KMS-11 (cell line): ENCODE measurements at regions not wholly inside any gene's neighbourhood (a gene's known extent, or its start where the extent isn't known, plus 50 kb on each side); places are given as distances from the start of the nearest gene placed in this dataset.
"Not testable (repeated sequence)": the region's sequence is repeated elsewhere in the genome, so short reads cannot be mapped to it uniquely, and the experiment has no call there.

ENCODE experiments used
- H2AFZ ChIP-seq: fragments of 200-600 bp; sonication (generic); 2 replicates; pipeline ENCODE4 v1.6.1; 2016; ENCODE audit warnings: antibody characterized with exemption, mixed run types, low read depth
- H3K27ac ChIP-seq: fragments of 200-600 bp; sonication (generic); 2 replicates; pipeline ENCODE4 v1.6.1; 2016; ENCODE audit warnings: mild to moderate bottlenecking, mixed run types
- H3K27me3 ChIP-seq: fragments of 200-600 bp; sonication (generic); 2 replicates; pipeline ENCODE4 v1.6.1; 2017; ENCODE audit warnings: mild to moderate bottlenecking, low read depth, mixed run types, moderate library complexity; ENCODE audit not compliant: insufficient read depth
- H3K36me3 ChIP-seq: fragments of 200-600 bp; sonication (generic); 2 replicates; pipeline ENCODE4 v1.6.1; 2017; ENCODE audit warnings: mild to moderate bottlenecking, mixed run types; ENCODE audit not compliant: insufficient read depth
- H3K4me1 ChIP-seq: fragments of 200-600 bp; sonication (generic); 2 replicates; pipeline ENCODE4 v1.6.1; 2016; ENCODE audit warnings: mild to moderate bottlenecking, low read depth, mixed run types; ENCODE audit not compliant: poor library complexity, severe bottlenecking
- H3K4me2 ChIP-seq: fragments of 200-600 bp; sonication (generic); 2 replicates; pipeline ENCODE4 v1.7.0; 2016; ENCODE audit warnings: mild to moderate bottlenecking, mixed run types
- H3K4me3 ChIP-seq: fragments of 200-600 bp; sonication (generic); IDR thresholded peaks from 2 replicates; pipeline ENCODE4 v1.6.1; 2017; ENCODE audit warnings: low read depth, low read length, mixed read lengths; ENCODE audit not compliant: insufficient read depth
- H3K79me2 ChIP-seq: fragments of 200-600 bp; sonication (generic); 2 replicates; pipeline ENCODE4 v1.6.1; 2016; ENCODE audit warnings: low read depth, mixed run types; ENCODE audit not compliant: insufficient read depth
- H3K9ac ChIP-seq: fragments of 200-600 bp; sonication (generic); 2 replicates; pipeline ENCODE4 v1.6.1; 2016; ENCODE audit warnings: mild to moderate bottlenecking, mixed run types
- H4K20me1 ChIP-seq: fragments of 200-600 bp; sonication (generic); 2 replicates; pipeline ENCODE4 v1.6.1; 2016; ENCODE audit warnings: mild to moderate bottlenecking, mixed run types; ENCODE audit not compliant: insufficient read depth
- TF ChIP-seq, protein P1 (sequence below): fragments of 200-600 bp; sonication (generic); conservative IDR thresholded peaks from 2 replicates; pipeline ENCODE4 v1.6.1; 2017; ENCODE audit warnings: low read depth, mild to moderate bottlenecking, antibody characterized with exemption, low read length, moderate library complexity, mixed read lengths

DNA sequence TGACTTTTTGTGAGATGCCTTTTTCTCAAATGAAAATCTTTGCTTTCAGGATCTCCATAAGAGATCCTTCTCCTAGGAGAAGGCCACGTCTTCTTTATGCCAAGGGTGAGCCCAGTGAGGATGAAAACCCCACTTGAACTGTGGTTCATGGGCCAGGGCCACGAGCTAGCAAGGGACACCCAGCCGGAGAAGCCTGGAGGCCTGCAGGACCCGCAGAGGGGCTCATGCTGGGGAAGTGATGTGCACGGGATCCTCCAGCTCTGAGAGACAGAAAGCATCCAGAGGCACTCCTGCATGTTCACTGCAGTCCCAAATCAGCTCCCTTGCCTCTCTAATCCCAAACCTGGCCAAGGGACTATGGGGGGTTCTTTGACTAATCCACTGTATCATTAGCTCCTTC lies 168.9 kb downstream of the UQCRFS1 start:
- no peak overlapping the region for H3K27ac ChIP-seq
- no peak overlapping the region for H2AFZ ChIP-seq
- TF ChIP-seq, protein P1, sequence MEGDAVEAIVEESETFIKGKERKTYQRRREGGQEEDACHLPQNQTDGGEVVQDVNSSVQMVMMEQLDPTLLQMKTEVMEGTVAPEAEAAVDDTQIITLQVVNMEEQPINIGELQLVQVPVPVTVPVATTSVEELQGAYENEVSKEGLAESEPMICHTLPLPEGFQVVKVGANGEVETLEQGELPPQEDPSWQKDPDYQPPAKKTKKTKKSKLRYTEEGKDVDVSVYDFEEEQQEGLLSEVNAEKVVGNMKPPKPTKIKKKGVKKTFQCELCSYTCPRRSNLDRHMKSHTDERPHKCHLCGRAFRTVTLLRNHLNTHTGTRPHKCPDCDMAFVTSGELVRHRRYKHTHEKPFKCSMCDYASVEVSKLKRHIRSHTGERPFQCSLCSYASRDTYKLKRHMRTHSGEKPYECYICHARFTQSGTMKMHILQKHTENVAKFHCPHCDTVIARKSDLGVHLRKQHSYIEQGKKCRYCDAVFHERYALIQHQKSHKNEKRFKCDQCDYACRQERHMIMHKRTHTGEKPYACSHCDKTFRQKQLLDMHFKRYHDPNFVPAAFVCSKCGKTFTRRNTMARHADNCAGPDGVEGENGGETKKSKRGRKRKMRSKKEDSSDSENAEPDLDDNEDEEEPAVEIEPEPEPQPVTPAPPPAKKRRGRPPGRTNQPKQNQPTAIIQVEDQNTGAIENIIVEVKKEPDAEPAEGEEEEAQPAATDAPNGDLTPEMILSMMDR, result no peak
- H3K4me3 ChIP-seq, result no peak overlapping the region
- H3K27me3 ChIP-seq, result no peaks in the 10 kb centered on the region
- no peaks in the 10 kb centered on the region for H4K20me1 ChIP-seq
- H3K79me2 ChIP-seq, result no peaks in the 10 kb centered on the region
- no peak overlapping the region for H3K4me2 ChIP-seq
- H3K36me3 ChIP-seq, result no peaks in the 10 kb centered on the region
- no peak overlapping the region for H3K9ac ChIP-seq
- no peaks in the 10 kb centered on the region for H3K4me1 ChIP-seq

DNA sequence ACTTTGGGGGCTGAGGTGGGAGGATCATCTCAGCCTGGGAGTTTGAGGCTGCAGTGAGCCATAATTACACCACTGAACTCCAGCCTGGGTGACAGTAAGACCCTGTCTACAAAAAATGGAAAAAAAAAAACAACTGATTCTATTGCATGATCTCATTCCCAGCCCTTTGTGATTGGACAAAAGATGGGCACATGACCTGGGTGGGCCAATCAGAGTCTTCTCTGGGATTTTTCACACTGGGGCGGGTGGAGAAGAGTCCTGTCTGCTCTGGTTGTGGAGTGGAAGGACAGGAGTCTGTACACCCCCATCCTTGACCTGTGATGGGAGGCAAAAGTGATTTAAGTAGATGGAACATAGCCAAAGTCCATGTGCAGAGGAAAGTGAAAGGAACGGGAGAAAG lies 170.5 kb downstream of the UQCRFS1 start:
- H3K27me3 ChIP-seq, result no peaks in the 10 kb centered on the region
- TF ChIP-seq, protein P1, result no peak
- no peak overlapping the region for H2AFZ ChIP-seq
- H4K20me1 ChIP-seq, result no peaks in the 10 kb centered on the region
- H3K27ac ChIP-seq, result no peak overlapping the region
- no peak overlapping the region for H3K9ac ChIP-seq
- no peaks in the 10 kb centered on the region for H3K79me2 ChIP-seq
- H3K4me3 ChIP-seq, result no peak overlapping the region
- no peaks in the 10 kb centered on the region for H3K4me1 ChIP-seq
- H3K36me3 ChIP-seq, result no peaks in the 10 kb centered on the region
- H3K4me2 ChIP-seq, result no peak overlapping the region

DNA sequence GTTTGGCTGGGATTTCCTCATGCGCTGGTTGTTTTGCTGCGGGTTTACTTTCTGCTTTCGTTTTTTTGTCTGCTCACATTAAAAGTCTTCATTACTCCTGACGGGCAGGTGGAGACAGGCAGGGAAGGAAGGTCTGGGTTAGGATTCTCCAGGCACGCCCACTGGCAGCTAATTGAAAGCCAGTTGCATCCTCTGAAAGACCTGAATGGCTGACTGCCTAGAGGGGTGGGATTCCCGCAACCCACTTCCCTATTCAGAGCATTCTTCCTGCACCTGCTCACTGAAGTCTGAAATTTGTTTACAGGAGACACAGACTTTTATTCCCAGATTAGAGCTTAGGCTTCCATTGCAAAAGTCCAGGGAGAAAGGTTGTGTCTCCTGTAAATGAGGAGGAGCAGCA lies 172.0 kb downstream of the UQCRFS1 start:
- no peaks in the 10 kb centered on the region for H3K4me1 ChIP-seq
- no peaks in the 10 kb centered on the region for H3K27me3 ChIP-seq
- no peaks in the 10 kb centered on the region for H3K36me3 ChIP-seq
- no peak overlapping the region for H3K4me2 ChIP-seq
- TF ChIP-seq, protein P1, result no peak
- H3K79me2 ChIP-seq, result no peaks in the 10 kb centered on the region
- H3K4me3 ChIP-seq, result no peak overlapping the region
- no peaks in the 10 kb centered on the region for H4K20me1 ChIP-seq
- H2AFZ ChIP-seq, result no peak overlapping the region
- H3K27ac ChIP-seq, result no peak overlapping the region
- H3K9ac ChIP-seq, result no peak overlapping the region

DNA sequence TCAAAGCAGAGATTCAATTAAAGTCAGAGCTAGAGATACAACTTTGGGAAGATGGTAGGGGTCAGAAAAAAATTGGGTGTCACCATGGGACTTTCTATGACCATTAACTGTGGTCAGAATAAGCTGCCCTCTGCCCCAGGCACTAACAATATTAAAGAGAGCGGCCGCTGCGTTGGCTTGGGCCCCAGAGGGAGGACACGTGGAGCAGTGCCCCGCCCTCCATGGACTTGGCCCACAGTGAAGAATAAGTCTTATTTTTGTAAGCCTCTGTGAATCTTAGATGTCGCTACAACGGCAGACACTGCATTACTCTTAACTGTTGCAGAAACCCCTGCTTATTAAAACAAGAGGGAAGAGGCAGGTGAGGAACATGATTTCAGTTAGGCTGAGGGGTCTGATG lies 172.7 kb downstream of the UQCRFS1 start:
- Histone ChIP-seq H4K20me1 (no peaks in the 10 kb centered on the region), H3K36me3 (no peaks in the 10 kb centered on the region), H3K9ac (no peak overlapping the region), H3K4me1 (no peaks in the 10 kb centered on the region), H3K4me3 (no peak overlapping the region), H3K4me2 (no peak overlapping the region), H2AFZ (no peak overlapping the region), H3K27ac (no peak overlapping the region), H3K27me3 (no peaks in the 10 kb centered on the region), H3K79me2 (no peaks in the 10 kb centered on the region)
- TF ChIP-seq, protein P1, result no peak

DNA sequence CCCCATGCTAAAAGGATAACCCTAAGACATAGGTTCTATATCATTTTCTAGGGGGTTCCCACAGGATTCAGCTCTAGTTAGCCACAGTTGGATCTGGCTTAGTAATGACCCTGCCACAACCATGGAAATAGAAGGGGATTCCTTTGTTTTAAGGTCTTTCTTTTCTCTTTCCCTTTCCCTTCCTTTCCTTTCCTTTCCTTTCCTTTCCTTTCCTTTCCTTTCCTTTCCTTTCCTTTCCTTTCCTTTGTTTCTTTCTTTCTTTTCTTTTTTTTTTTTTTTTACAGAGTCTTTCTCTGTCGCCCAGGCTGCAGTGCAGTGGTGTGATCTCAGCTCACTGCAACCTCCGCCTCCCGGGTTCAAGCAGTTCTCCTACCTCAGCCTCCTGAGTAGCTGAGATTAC lies 173.9 kb downstream of the UQCRFS1 start:
- H3K4me2 ChIP-seq, H3K27me3 ChIP-seq, H2AFZ ChIP-seq, H3K9ac ChIP-seq, H3K79me2 ChIP-seq, H3K4me1 ChIP-seq, H3K4me3 ChIP-seq, H4K20me1 ChIP-seq, H3K36me3 ChIP-seq, H3K27ac ChIP-seq: not testable (repeated sequence)
